Endothelial cell of umbilical vein (primary cell): ENCODE measurements at regions not wholly inside any gene's neighbourhood (a gene's known extent, or its start where the extent isn't known, plus 50 kb on each side); places are given as distances from the start of the nearest gene placed in this dataset.

Experiments
- BruUV-seq: library from RNA; stranded (reverse); fragments of 400-500 nt; replicated peaks from 2 replicates; lab custom pipeline; 2021; lab: Mats Ljungman, UMichigan
- CTCF ChIA-PET: fragments of 300-600, 350-600 bp; sonication (Branson Sonifier 250); formaldehyde crosslinking; loops from one replicate; lab custom pipeline; 2021; ENCODE audit warnings: antibody characterized with exemption, inconsistent platforms; lab: Charles Lee
- POLR2A ChIA-PET: fragments of 300-600, 350-600 bp; sonication (Branson Sonifier 250); formaldehyde crosslinking; loops from one replicate; lab custom pipeline; 2021; ENCODE audit warnings: antibody characterized with exemption, inconsistent platforms; lab: Charles Lee
- DNase-seq: peaks from one replicate; pipeline ENCODE4 v3.0.0-alpha.2; 2011; ENCODE audit warnings: low read depth, low spot score
- FAIRE-seq: peaks from 2 replicates; lab custom pipeline; 2011; peaks lifted over from hg19 to GRCh38; lab: Jason Lieb, UNC
- H2AFZ ChIP-seq: 2 replicates; pipeline ENCODE4 v1.6.0; 2012; ENCODE audit warnings: low read depth, low read length, control low read depth, inconsistent platforms
- H3K27ac ChIP-seq: 2 replicates; pipeline ENCODE4 v1.5.1; 2011; ENCODE audit warnings: low read depth, mild to moderate bottlenecking, control low read depth, low read length, moderate library complexity; ENCODE audit not compliant: insufficient read depth
- H3K27me3 ChIP-seq, 2 experiments: 2 replicates each; pipeline versions ENCODE4 v1.6.0 to v1.6.1; 2011; ENCODE audit warnings: low read length in 2 of 2, mixed read lengths in 1 of 2; ENCODE audit not compliant: control insufficient read depth in 2 of 2, insufficient read depth in 2 of 2
- H3K36me3 ChIP-seq, 2 experiments: 2 replicates in 1 of 2; 3 replicates in 1 of 2; pipeline ENCODE4 v1.5.1; 2011; ENCODE audit warnings: low read length in 2 of 2, mild to moderate bottlenecking in 1 of 2, moderate library complexity in 1 of 2; ENCODE audit not compliant: control insufficient read depth in 2 of 2, insufficient read depth in 2 of 2; ENCODE audit errors: extremely low read depth in 1 of 2
- H3K4me1 ChIP-seq: 3 replicates; pipeline ENCODE4 v1.5.1; 2011; ENCODE audit warnings: mild to moderate bottlenecking, low read length; ENCODE audit not compliant: control insufficient read depth, insufficient read depth; ENCODE audit errors: extremely low read depth
- H3K4me2 ChIP-seq: 2 replicates; pipeline ENCODE4 v1.6.1; 2011; ENCODE audit warnings: low read length, control low read depth, mixed read lengths; ENCODE audit not compliant: insufficient read depth
- H3K4me3 ChIP-seq, 3 experiments: fragments of 200-600 bp in 1 of 3; sonication (generic), shearing (Covaris generic) in 1 of 3; replicated peaks in 1 of 3; 2 replicates each; pipeline ENCODE4 v1.5.1; 2011 to 2016; ENCODE audit warnings: control low read depth in 3 of 3, low read length in 3 of 3, mild to moderate bottlenecking in 2 of 3, inconsistent platforms in 1 of 3, low read depth in 1 of 3, moderate library complexity in 1 of 3; ENCODE audit not compliant: insufficient read depth in 1 of 3
- H3K79me2 ChIP-seq: 2 replicates; pipeline ENCODE4 v1.6.0; 2012; ENCODE audit warnings: low read length, inconsistent platforms; ENCODE audit not compliant: control insufficient read depth, insufficient read depth
- H3K9ac ChIP-seq: replicated peaks from 2 replicates; pipeline ENCODE3; 2011; ENCODE audit warnings: low read length, control low read depth; ENCODE audit not compliant: insufficient read depth; ENCODE audit errors: extremely low read depth
- H3K9me1 ChIP-seq: replicated peaks from 3 replicates; pipeline ENCODE4 v1.6.0; 2011; ENCODE audit warnings: mild to moderate bottlenecking, low read length; ENCODE audit not compliant: control insufficient read depth, insufficient read depth; ENCODE audit errors: extremely low read depth
- H3K9me3 ChIP-seq: replicated peaks from 2 replicates; pipeline ENCODE4 v1.5.1; 2012; ENCODE audit warnings: low read length, inconsistent platforms; ENCODE audit not compliant: control insufficient read depth, insufficient read depth
- H4K20me1 ChIP-seq: replicated peaks from 2 replicates; pipeline ENCODE3; 2011; ENCODE audit warnings: mild to moderate bottlenecking, low read length; ENCODE audit not compliant: control insufficient read depth, insufficient read depth; ENCODE audit errors: extremely low read depth
- EZH2 ChIP-seq: IDR thresholded peaks from 2 replicates; pipeline ENCODE4 v1.6.1; 2012; ENCODE audit warnings: borderline replicate concordance, low read depth, mild to moderate bottlenecking, moderate library complexity, low read length, inconsistent platforms; ENCODE audit not compliant: severe bottlenecking
- FOS ChIP-seq: IDR thresholded peaks from 2 replicates; pipeline ENCODE4 v1.6.1; 2011; ENCODE audit warnings: mild to moderate bottlenecking, low read length, moderate library complexity, borderline replicate concordance; ENCODE audit not compliant: insufficient read depth
- GATA2 ChIP-seq: IDR thresholded peaks from 2 replicates; pipeline ENCODE4 v1.7.0; 2011; ENCODE audit warnings: low read depth, mild to moderate bottlenecking, moderate library complexity, mixed read lengths, low read length; ENCODE audit not compliant: insufficient read length, insufficient read depth
- JUN ChIP-seq: IDR thresholded peaks from 2 replicates; pipeline ENCODE4 v1.6.1; 2011; ENCODE audit warnings: borderline replicate concordance, low read depth; ENCODE audit not compliant: insufficient read length, insufficient read depth
- MAX ChIP-seq: IDR thresholded peaks from 2 replicates; pipeline ENCODE4 v1.6.1; 2011; ENCODE audit not compliant: insufficient read depth, insufficient read length
- MYC ChIP-seq: IDR thresholded peaks from one replicate; pipeline ENCODE4 v1.6.1; 2011; ENCODE audit warnings: mild to moderate bottlenecking, low read depth, low read length
- POLR2A ChIP-seq: IDR thresholded peaks from 2 replicates; pipeline ENCODE4 v1.6.1; 2012; ENCODE audit warnings: low read depth, mild to moderate bottlenecking, control low read depth, low read length
- POLR2AphosphoS5 ChIP-seq: IDR thresholded peaks from 2 replicates; pipeline ENCODE4 v1.6.1; 2012; ENCODE audit warnings: low read depth, mild to moderate bottlenecking, control low read depth, low read length, moderate library complexity; ENCODE audit not compliant: insufficient read depth
- dilution Hi-C: fragments of 300-500 bp; cut with MboI; formaldehyde crosslinking; loops from one replicate; pipeline ENCODE4 v1.15.0; 2019; ENCODE audit warnings: low sequenced_read_pairs; ENCODE audit not compliant: extremely low pct_ligation_motif_present
- intact Hi-C: fragments of 100-400 bp; cut with micrococcal nuclease; formaldehyde crosslinking; loops from one replicate; pipeline ENCODE4 v1.10.0; 2022
- TF ChIP-seq, protein P1 (sequence below), 2 donors: IDR thresholded peaks; 1 replicate in 1 of 2; 2 replicates in 1 of 2; pipeline ENCODE4 v1.5.1; 2011; ENCODE audit warnings: low read length in 2 of 2, mild to moderate bottlenecking in 2 of 2, moderate library complexity in 2 of 2, control low read depth in 1 of 2, inconsistent platforms in 1 of 2, low read depth in 1 of 2; ENCODE audit not compliant: insufficient read depth in 1 of 2; ENCODE audit errors: extremely low read depth in 1 of 2

DNA sequence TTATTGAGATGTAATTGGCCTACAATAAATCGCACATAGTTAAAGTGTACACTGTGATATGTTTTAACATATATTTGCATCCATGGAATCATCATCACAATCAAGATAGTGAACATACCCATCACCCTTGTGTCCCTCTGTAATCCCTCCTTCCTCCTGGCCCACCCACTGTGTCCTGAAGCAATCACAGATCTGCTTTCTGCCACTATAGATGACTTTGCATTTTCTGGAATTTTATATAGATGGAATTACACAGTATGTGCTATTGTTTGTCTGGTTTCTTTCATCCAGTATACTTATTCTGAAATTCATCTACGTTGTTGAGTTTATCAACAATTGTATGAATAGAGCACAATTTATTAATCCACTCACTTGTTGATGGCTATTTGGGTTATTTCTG is 181.3 kb downstream of the SNX10 start:
- Histone ChIP-seq H3K27ac (no peak overlapping the region), H3K9ac (no peak overlapping the region), H3K4me2 (no peak overlapping the region), H3K4me3 (no peak overlapping the region), H3K27me3 (peaks cover 1 to 10% of the 10 kb centered on the region in 2 experiments), H4K20me1 (no peaks in the 10 kb centered on the region), H3K9me3 (no peaks in the 10 kb centered on the region), H2AFZ (no peak overlapping the region), H3K9me1 (no peaks in the 10 kb centered on the region), H3K36me3 (no peaks in the 10 kb centered on the region), H3K4me1 (no peaks in the 10 kb centered on the region), H3K79me2 (no peaks in the 10 kb centered on the region)
- DNase-seq (no peak), FAIRE-seq (no peak)
- intact Hi-C loops (no loop called here), dilution Hi-C loops (no loop called here)
- no TSS peak for BruUV-seq
- no peak for TF ChIP-seq POLR2A
- ChIA-PET POLR2A (no interaction called here), CTCF (no interaction called here)

DNA sequence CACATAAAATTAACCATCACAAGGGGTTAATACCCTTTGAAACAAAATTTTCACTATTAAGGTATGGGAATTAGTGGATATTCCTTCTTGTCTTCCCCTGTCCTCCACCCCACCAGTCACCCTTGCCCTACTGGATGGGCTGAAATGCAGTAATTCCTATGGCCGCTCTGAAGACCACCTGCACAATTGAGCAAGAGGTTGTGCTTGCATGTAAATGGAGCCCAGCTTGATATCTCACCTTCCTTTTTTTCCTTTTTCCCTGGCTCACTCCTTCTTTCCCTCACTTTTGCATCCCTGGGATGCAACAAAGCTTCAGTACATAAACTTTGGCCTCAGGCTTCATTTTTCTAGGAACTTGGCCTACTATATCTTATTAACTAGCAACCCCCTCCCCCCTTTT is 184.6 kb downstream of the SNX10 start:
- H3K27me3 ChIP-seq, result peaks cover 4 to 9% of the 10 kb centered on the region in 2 experiments
- H3K4me2 ChIP-seq, result no peak overlapping the region
- no peaks in the 10 kb centered on the region for H3K79me2 ChIP-seq
- no peak overlapping the region for H3K4me3 ChIP-seq
- no peak overlapping the region for H3K27ac ChIP-seq
- H3K9ac ChIP-seq, result no peak overlapping the region
- no peak for TF ChIP-seq POLR2AphosphoS5
- TF ChIP-seq GATA2, result no peak
- TF ChIP-seq, protein P1, sequence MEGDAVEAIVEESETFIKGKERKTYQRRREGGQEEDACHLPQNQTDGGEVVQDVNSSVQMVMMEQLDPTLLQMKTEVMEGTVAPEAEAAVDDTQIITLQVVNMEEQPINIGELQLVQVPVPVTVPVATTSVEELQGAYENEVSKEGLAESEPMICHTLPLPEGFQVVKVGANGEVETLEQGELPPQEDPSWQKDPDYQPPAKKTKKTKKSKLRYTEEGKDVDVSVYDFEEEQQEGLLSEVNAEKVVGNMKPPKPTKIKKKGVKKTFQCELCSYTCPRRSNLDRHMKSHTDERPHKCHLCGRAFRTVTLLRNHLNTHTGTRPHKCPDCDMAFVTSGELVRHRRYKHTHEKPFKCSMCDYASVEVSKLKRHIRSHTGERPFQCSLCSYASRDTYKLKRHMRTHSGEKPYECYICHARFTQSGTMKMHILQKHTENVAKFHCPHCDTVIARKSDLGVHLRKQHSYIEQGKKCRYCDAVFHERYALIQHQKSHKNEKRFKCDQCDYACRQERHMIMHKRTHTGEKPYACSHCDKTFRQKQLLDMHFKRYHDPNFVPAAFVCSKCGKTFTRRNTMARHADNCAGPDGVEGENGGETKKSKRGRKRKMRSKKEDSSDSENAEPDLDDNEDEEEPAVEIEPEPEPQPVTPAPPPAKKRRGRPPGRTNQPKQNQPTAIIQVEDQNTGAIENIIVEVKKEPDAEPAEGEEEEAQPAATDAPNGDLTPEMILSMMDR (IDR thresholded peaks at IDR 0.05; ENCODE audit: extremely low read depth in 1 of 2, insufficient read depth in 1 of 2, low read depth in 1 of 2, low read length in 2 of 2), result no peak
- TF ChIP-seq FOS, result no peak
- no peak for TF ChIP-seq MYC
- no peak for TF ChIP-seq JUN
- TF ChIP-seq EZH2, result no peak
- no peak for TF ChIP-seq MAX
- TF ChIP-seq POLR2A, result no peak
- H2AFZ ChIP-seq, result no peak overlapping the region
- ChIA-PET POLR2A (no interaction called here), CTCF (interaction anchor here (1.5 kb wide), 1 partner anchor 99 kb away, joined by 4 read pairs; no protein-coding TSS in a partner anchor)
- no TSS peak for BruUV-seq
- no peaks in the 10 kb centered on the region for H3K9me1 ChIP-seq
- no peaks in the 10 kb centered on the region for H3K9me3 ChIP-seq
- intact Hi-C loops, result no loop called here
- H4K20me1 ChIP-seq, result no peaks in the 10 kb centered on the region
- DNase-seq (no peak), FAIRE-seq (no peak)
- no peaks in the 10 kb centered on the region for H3K4me1 ChIP-seq
- dilution Hi-C loops, result no loop called here
- H3K36me3 ChIP-seq, result no peaks in the 10 kb centered on the region
